ENCODE measurements at regions not wholly inside any gene's neighbourhood (a gene's known extent, or its start where the extent isn't known, plus 50 kb on each side); places are given as distances from the start of the nearest gene placed in this dataset.

DNA sequence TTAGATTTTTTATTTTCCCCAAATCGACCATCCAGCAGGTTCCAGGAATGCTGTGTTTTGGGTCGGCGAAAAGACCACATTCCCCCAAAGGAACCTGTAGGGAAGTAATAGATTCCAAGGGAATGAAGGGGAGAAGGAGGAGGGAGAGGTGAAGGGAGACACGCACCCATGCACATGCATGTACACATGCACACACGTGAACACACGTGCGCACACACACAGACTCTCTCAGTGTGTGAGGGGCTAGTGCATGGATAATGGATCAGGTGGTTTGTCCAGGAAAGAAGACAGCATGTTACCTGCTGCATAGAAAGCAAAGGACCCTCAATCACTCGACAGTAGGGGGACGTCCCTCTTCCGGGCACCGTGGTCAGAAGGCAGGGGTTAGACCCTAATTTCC, 52.4 kb upstream of the PDE10A start:
- Histone ChIP-seq H3K27ac (ENCODE audit: low read depth, low read length) (no peak overlapping the region), H3K27me3 (ENCODE audit: control insufficient read depth, insufficient read depth, low read length) (no peaks in the 10 kb centered on the region), H3K4me1 (ENCODE audit: control insufficient read depth, insufficient read depth, low read length) (peaks cover 5% of the 10 kb centered on the region; the same call in 1 of the 2 replicates), H3K36me3 (ENCODE audit: control insufficient read depth, insufficient read depth, low read length) (no peaks in the 10 kb centered on the region), H3K9me3 (ENCODE audit: control insufficient read depth, insufficient read depth, low read depth, low read length) (no peaks in the 10 kb centered on the region), H3K9ac (ENCODE audit: low read length) (no peak overlapping the region), H3K4me3 (ENCODE audit: low read depth, low read length) (no peak overlapping the region)

DNA sequence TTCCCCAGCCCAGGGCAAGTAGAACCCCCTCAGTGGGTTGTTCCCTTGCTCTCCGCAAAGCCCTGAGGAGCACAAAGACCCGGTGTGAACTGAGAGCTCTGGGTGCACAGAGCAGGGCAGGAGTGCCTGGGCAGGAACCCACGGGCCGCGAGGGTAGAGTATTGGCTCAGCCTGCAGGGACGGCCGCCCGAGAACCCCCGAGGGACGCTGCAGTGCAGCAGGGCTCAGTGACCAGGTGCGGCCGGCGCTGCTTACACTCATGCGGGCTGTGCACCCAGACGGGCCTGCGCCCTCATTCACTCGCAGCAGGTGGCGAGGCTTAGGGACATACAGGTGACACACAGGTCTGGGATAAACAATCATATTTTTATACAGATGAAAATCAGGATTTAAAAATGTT, 51.9 kb upstream of the PDE10A start:
- Histone ChIP-seq H3K36me3 (ENCODE audit: control insufficient read depth, insufficient read depth, low read length) (no peaks in the 10 kb centered on the region), H3K9me3 (ENCODE audit: control insufficient read depth, insufficient read depth, low read depth, low read length) (no peaks in the 10 kb centered on the region), H3K27me3 (ENCODE audit: control insufficient read depth, insufficient read depth, low read length) (no peaks in the 10 kb centered on the region), H3K27ac (ENCODE audit: low read depth, low read length) (no peak overlapping the region), H3K9ac (ENCODE audit: low read length) (no peak overlapping the region), H3K4me3 (ENCODE audit: low read depth, low read length) (no peak overlapping the region), H3K4me1 (ENCODE audit: control insufficient read depth, insufficient read depth, low read length) (peaks cover 5% of the 10 kb centered on the region; the same call in 1 of the 2 replicates)

DNA sequence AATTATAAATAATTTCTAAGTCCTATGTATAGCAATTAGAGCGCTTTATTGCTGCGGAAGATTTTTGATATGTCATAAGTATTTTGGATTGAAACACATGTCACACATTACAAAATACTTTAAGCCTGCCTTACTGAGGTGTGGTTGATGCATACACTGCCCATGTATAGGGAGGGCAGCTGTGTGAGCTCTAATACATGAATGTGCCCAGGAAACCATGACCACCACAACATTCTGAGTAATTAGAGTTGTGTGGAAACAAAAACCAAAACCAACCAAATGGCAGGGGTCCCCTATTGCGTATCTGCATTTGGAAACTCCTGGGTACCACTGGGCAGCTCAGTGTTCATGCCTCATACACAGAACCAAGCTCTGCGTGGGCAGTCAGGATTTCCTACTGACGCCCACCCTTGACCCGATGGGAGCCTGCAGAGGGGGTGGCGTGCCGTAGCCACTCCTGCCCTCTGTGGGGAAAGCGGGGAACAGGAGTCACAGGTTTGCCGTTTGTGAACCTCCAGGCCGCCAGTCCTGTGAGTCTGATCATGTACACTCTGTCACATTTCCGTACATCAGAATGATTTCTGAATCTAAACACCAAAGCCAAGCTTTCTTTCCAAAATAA, 50.9 kb upstream of the PDE10A start:
- Histone ChIP-seq H3K9ac (ENCODE audit: low read length) (no peak overlapping the region), H3K4me3 (ENCODE audit: low read depth, low read length) (no peak overlapping the region), H3K27me3 (ENCODE audit: control insufficient read depth, insufficient read depth, low read length) (no peaks in the 10 kb centered on the region), H3K4me1 (ENCODE audit: control insufficient read depth, insufficient read depth, low read length) (peaks cover 5% of the 10 kb centered on the region; the same call in 1 of the 2 replicates), H3K27ac (ENCODE audit: low read depth, low read length) (no peak overlapping the region), H3K9me3 (ENCODE audit: control insufficient read depth, insufficient read depth, low read depth, low read length) (no peaks in the 10 kb centered on the region), H3K36me3 (ENCODE audit: control insufficient read depth, insufficient read depth, low read length) (no peaks in the 10 kb centered on the region)

All from HUES6 (cell line).